Esophagus muscularis mucosa (tissue), 3 donors: ENCODE measurements at regions not wholly inside any gene's neighbourhood (a gene's known extent, or its start where the extent isn't known, plus 50 kb on each side); places are given as distances from the start of the nearest gene placed in this dataset.

Experiments used
- CTCF ChIP-seq, 3 experiments: fragments of 200-600 bp in 2 of 3; fragments of 450-650 bp in 1 of 3; sonication (generic) in 2 of 3; IDR thresholded peaks; one replicate each; pipeline ENCODE4 v1.5.1; 2017 to 2019; ENCODE audit warnings: antibody characterized with exemption in 3 of 3, mild to moderate bottlenecking in 2 of 3, moderate library complexity in 1 of 3
- POLR2A ChIP-seq: fragments of 450-650 bp; IDR thresholded peaks from one replicate; pipeline ENCODE4 v1.6.1; 2017; ENCODE audit warnings: antibody characterized with exemption, moderate library complexity, mild to moderate bottlenecking, low read depth
- POLR2AphosphoS5 ChIP-seq, 2 donors: sonication (generic); formaldehyde crosslinking; IDR thresholded peaks; one replicate each; pipeline ENCODE4 v1.6.1; 2017; ENCODE audit warnings: antibody characterized with exemption in 2 of 2

- TF ChIP-seq POLR2AphosphoS5 (IDR thresholded peaks at IDR 0.05) (no peak), CTCF (IDR thresholded peaks at IDR 0.05) (no peak), POLR2A (no peak)
These were observed 91.8 kb upstream of the GLRA1 start for GRCh38 chr5:152016421-152016820.
